ENCODE measurements at regions not wholly inside any gene's neighbourhood (a gene's known extent, or its start where the extent isn't known, plus 50 kb on each side); places are given as distances from the start of the nearest gene placed in this dataset.

- DNase-seq (ENCODE audit: low spot score), result no peak
- Histone ChIP-seq H3K9ac (ENCODE audit: low read depth in 1 of 2, low read length in 2 of 2) (no peak overlapping the region), H3K4me3 (ENCODE audit: low read depth in 1 of 3, low read length in 3 of 3) (no peak overlapping the region), H3K36me3 (ENCODE audit: control insufficient read depth in 4 of 4, insufficient read depth in 3 of 4, low read depth in 1 of 4, low read length in 3 of 4) (no peaks in the 10 kb centered on the region), H3K4me1 (ENCODE audit: control insufficient read depth in 4 of 4, insufficient read depth in 4 of 4, low read length in 3 of 4) (no peaks in the 10 kb centered on the region), H3K9me3 (ENCODE audit: control insufficient read depth in 4 of 4, low read length in 3 of 4) (peaks cover 0 to 5% (median 4%) of the 10 kb centered on the region in 4 donors), H3K27ac (ENCODE audit: low read depth in 1 of 2, low read length in 2 of 2) (no peak overlapping the region), H3K27me3 (ENCODE audit: control insufficient read depth in 4 of 4, insufficient read depth in 4 of 4, low read length in 3 of 4) (peaks cover 0 to 4% (median 1%) of the 10 kb centered on the region in 4 donors)
- TF ChIP-seq EGR1 (IDR thresholded peaks at IDR 0.05; ENCODE audit: low read depth in 2 of 2) (no peak), SP1 (IDR thresholded peaks at IDR 0.05) (no peak), HNF4G (IDR thresholded peaks at IDR 0.05) (no peak), RAD21 (IDR thresholded peaks at IDR 0.05) (no peak), NR2F2 (IDR thresholded peaks at IDR 0.05) (no peak), MAX (IDR thresholded peaks at IDR 0.05) (no peak), YY1 (IDR thresholded peaks at IDR 0.05) (no peak), JUND (IDR thresholded peaks at IDR 0.05) (no peak), CTCF (IDR thresholded peaks at IDR 0.05; ENCODE audit: low read depth, low read length, missing input control) (no peak), HNF4A (conservative IDR thresholded peaks at IDR 0.05) (no peak), FOXA2 (IDR thresholded peaks at IDR 0.05) (no peak), ATF3 (IDR thresholded peaks at IDR 0.05) (no peak), REST (IDR thresholded peaks at IDR 0.05) (no peak), FOXA1 (IDR thresholded peaks at IDR 0.05) (no peak), ZBTB33 (IDR thresholded peaks at IDR 0.05) (no peak), TAF1 (conservative IDR thresholded peaks at IDR 0.05) (no peak)
- 79% methylated on average over 12 of the region's 12 CpGs for WGBS
These were observed 197.2 kb downstream of the KIF26A start for GRCh38 chr14:104335611-104336010.

- Histone ChIP-seq H3K36me3 (ENCODE audit: control insufficient read depth in 4 of 4, insufficient read depth in 3 of 4, low read depth in 1 of 4, low read length in 3 of 4) (no peaks in the 10 kb centered on the region), H3K9ac (ENCODE audit: low read depth in 1 of 2, low read length in 2 of 2) (no peak overlapping the region), H3K4me3 (ENCODE audit: low read depth in 1 of 3, low read length in 3 of 3) (no peak overlapping the region), H3K27ac (ENCODE audit: low read depth in 1 of 2, low read length in 2 of 2) (no peak overlapping the region), H3K27me3 (ENCODE audit: control insufficient read depth in 4 of 4, insufficient read depth in 4 of 4, low read length in 3 of 4) (peaks cover 0 to 4% (median 1%) of the 10 kb centered on the region in 4 donors), H3K9me3 (ENCODE audit: control insufficient read depth in 4 of 4, low read length in 3 of 4) (peaks cover 2 to 4% (median 3%) of the 10 kb centered on the region in 4 donors), H3K4me1 (ENCODE audit: control insufficient read depth in 4 of 4, insufficient read depth in 4 of 4, low read length in 3 of 4) (no peaks in the 10 kb centered on the region)
- no peak for DNase-seq (ENCODE audit: low spot score)
- WGBS, result 75% methylated on average over 4 of the region's 4 CpGs
- TF ChIP-seq FOXA2 (IDR thresholded peaks at IDR 0.05), result no peak
- no peak for TF ChIP-seq GABPA (IDR thresholded peaks at IDR 0.05 in 1 of 2, conservative IDR thresholded peaks at IDR 0.05 in 1 of 2)
- no peak for TF ChIP-seq HNF4G (IDR thresholded peaks at IDR 0.05)
- no peak for TF ChIP-seq CTCF (IDR thresholded peaks at IDR 0.05; ENCODE audit: low read depth, low read length, missing input control)
- no peak for TF ChIP-seq TAF1 (conservative IDR thresholded peaks at IDR 0.05)
- no peak for TF ChIP-seq SP1 (IDR thresholded peaks at IDR 0.05)
- no peak for TF ChIP-seq ATF3 (IDR thresholded peaks at IDR 0.05)
- no peak for TF ChIP-seq MAX (IDR thresholded peaks at IDR 0.05)
- TF ChIP-seq RAD21 (IDR thresholded peaks at IDR 0.05), result no peak
- TF ChIP-seq ZBTB33 (IDR thresholded peaks at IDR 0.05), result no peak
- TF ChIP-seq RXRA (IDR thresholded peaks at IDR 0.05), result no peak
- no peak for TF ChIP-seq NR2F2 (IDR thresholded peaks at IDR 0.05)
- TF ChIP-seq EGR1 (IDR thresholded peaks at IDR 0.05; ENCODE audit: low read depth in 2 of 2), result no peak
- TF ChIP-seq JUND (IDR thresholded peaks at IDR 0.05), result no peak
- TF ChIP-seq YY1 (IDR thresholded peaks at IDR 0.05), result no peak
These were observed 199.0 kb downstream of the KIF26A start for GRCh38 chr14:104337351-104337750.
